ENCODE measurements at regions not wholly inside any gene's neighbourhood (a gene's known extent, or its start where the extent isn't known, plus 50 kb on each side); places are given as distances from the start of the nearest gene placed in this dataset.

DNA sequence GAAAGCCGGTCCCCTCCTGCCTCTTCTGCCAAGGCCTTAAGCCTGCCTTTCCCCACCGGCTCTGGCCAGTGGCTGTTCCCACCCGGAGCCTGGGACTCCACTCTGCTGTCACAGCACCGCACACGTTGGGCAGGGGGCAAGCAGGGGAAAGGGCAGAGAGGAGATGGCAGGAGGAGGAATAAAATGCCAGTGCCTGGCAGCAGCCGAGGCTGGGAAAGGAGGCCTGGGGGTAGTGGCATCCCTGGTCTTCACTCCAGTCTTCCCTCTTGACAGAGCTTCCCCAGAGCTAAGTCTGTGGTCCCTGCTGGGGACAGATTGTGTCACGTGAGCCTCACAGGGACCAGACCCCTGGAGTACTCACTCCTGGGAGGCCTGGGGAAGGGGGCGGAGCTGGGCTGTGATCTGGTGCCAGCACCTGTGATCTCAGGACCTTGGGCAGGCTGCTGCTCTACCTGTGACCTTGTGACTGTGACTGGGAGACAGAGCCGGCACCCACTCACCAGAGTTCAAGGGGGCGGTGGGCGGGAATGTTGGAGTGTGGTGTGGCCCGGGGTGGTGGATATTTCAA, 97.2 kb upstream of the GSE1 start (continued):
- TF ChIP-seq, protein P1, sequence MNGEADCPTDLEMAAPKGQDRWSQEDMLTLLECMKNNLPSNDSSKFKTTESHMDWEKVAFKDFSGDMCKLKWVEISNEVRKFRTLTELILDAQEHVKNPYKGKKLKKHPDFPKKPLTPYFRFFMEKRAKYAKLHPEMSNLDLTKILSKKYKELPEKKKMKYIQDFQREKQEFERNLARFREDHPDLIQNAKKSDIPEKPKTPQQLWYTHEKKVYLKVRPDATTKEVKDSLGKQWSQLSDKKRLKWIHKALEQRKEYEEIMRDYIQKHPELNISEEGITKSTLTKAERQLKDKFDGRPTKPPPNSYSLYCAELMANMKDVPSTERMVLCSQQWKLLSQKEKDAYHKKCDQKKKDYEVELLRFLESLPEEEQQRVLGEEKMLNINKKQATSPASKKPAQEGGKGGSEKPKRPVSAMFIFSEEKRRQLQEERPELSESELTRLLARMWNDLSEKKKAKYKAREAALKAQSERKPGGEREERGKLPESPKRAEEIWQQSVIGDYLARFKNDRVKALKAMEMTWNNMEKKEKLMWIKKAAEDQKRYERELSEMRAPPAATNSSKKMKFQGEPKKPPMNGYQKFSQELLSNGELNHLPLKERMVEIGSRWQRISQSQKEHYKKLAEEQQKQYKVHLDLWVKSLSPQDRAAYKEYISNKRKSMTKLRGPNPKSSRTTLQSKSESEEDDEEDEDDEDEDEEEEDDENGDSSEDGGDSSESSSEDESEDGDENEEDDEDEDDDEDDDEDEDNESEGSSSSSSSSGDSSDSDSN (CRISPR knock-in tag; IDR thresholded peaks at IDR 0.05) = peak; percentile 48; the same call in 1 of the 2 replicates
- no peak for TF ChIP-seq ZNF552 (CRISPR knock-in tag; IDR thresholded peaks at IDR 0.05; ENCODE audit: borderline replicate concordance)
- peak; percentile 90 for TF ChIP-seq TCF7 (IDR thresholded peaks at IDR 0.05; ENCODE audit: low read depth)
- TF ChIP-seq ZNF607 (CRISPR knock-in tag; IDR thresholded peaks at IDR 0.05; ENCODE audit: borderline replicate concordance) = peak; percentile 23; the same call in 1 of the 2 replicates
- peak; percentile 49; the same call in 1 of the 2 replicates for TF ChIP-seq JUND (CRISPR knock-in tag; IDR thresholded peaks at IDR 0.05)
- peak; percentile 61; the same call in 1 of the 2 replicates for TF ChIP-seq MTA3 (CRISPR knock-in tag; IDR thresholded peaks at IDR 0.05)
- TF ChIP-seq IRX3 (CRISPR knock-in tag; IDR thresholded peaks at IDR 0.05; ENCODE audit: borderline replicate concordance, low read depth) = no peak
- no peak for TF ChIP-seq ZNF572 (CRISPR knock-in tag; IDR thresholded peaks at IDR 0.05)
- TF ChIP-seq HNRNPUL1 (IDR thresholded peaks at IDR 0.05; ENCODE audit: low read depth, low read length) = no peak
- no peak for TF ChIP-seq HNRNPLL (IDR thresholded peaks at IDR 0.05; ENCODE audit: low read depth, low read length, poor library complexity, severe bottlenecking)
- TF ChIP-seq, protein P2, sequence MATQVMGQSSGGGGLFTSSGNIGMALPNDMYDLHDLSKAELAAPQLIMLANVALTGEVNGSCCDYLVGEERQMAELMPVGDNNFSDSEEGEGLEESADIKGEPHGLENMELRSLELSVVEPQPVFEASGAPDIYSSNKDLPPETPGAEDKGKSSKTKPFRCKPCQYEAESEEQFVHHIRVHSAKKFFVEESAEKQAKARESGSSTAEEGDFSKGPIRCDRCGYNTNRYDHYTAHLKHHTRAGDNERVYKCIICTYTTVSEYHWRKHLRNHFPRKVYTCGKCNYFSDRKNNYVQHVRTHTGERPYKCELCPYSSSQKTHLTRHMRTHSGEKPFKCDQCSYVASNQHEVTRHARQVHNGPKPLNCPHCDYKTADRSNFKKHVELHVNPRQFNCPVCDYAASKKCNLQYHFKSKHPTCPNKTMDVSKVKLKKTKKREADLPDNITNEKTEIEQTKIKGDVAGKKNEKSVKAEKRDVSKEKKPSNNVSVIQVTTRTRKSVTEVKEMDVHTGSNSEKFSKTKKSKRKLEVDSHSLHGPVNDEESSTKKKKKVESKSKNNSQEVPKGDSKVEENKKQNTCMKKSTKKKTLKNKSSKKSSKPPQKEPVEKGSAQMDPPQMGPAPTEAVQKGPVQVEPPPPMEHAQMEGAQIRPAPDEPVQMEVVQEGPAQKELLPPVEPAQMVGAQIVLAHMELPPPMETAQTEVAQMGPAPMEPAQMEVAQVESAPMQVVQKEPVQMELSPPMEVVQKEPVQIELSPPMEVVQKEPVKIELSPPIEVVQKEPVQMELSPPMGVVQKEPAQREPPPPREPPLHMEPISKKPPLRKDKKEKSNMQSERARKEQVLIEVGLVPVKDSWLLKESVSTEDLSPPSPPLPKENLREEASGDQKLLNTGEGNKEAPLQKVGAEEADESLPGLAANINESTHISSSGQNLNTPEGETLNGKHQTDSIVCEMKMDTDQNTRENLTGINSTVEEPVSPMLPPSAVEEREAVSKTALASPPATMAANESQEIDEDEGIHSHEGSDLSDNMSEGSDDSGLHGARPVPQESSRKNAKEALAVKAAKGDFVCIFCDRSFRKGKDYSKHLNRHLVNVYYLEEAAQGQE (IDR thresholded peaks at IDR 0.05; ENCODE audit: borderline replicate concordance in 1 of 2, low read depth in 1 of 2, low read length in 2 of 2) = peak in 1 of 2 experiments; percentile 37; a peak in 1 of 4 replicates
- no peak for TF ChIP-seq ZNF7 (CRISPR knock-in tag; IDR thresholded peaks at IDR 0.05)
- peak; percentile 70; the same call in 1 of the 2 replicates for TF ChIP-seq ERF (CRISPR knock-in tag; IDR thresholded peaks at IDR 0.05)
- TF ChIP-seq FOXA1 (IDR thresholded peaks at IDR 0.05) = no peak
- TF ChIP-seq FOXA1 (CRISPR knock-in tag; IDR thresholded peaks at IDR 0.05) = 0 out of 2 replicates have a peak, but pooled peaks have one; percentile 27
- no peak for TF ChIP-seq KDM5A (IDR thresholded peaks at IDR 0.05; ENCODE audit: borderline replicate concordance, low read length)
- TF ChIP-seq CAMTA2 (CRISPR knock-in tag; IDR thresholded peaks at IDR 0.05; ENCODE audit: borderline replicate concordance) = no peak; the same call in 1 of the 2 replicates
- TF ChIP-seq PTBP1 (IDR thresholded peaks at IDR 0.05; ENCODE audit: low read depth, low read length, poor library complexity, severe bottlenecking) = no peak
- no peak for TF ChIP-seq SP140L (CRISPR knock-in tag; IDR thresholded peaks at IDR 0.05; ENCODE audit: borderline replicate concordance)
- TF ChIP-seq SUZ12 (IDR thresholded peaks at IDR 0.05; ENCODE audit: low read depth, low read length) = no peak
- peak; percentile 65; the same call in 1 of the 2 replicates for TF ChIP-seq ZNF234 (CRISPR knock-in tag; conservative IDR thresholded peaks at IDR 0.05)
- TF ChIP-seq, protein P3, sequence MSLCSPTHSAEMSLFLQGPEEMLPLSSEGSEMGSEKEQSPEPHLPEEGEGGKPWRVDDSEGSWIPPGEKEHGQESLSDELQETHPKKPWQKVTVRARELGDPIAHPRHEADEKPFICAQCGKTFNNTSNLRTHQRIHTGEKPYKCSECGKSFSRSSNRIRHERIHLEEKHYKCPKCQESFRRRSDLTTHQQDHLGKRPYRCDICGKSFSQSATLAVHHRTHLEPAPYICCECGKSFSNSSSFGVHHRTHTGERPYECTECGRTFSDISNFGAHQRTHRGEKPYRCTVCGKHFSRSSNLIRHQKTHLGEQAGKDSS (CRISPR knock-in tag; IDR thresholded peaks at IDR 0.05; ENCODE audit: borderline replicate concordance, low read depth) = peak; percentile 82; the same call in 1 of the 2 replicates
- peak; percentile 88 for TF ChIP-seq HNF4G (IDR thresholded peaks at IDR 0.05; ENCODE audit: borderline replicate concordance, low read depth, low read length)
- TF ChIP-seq HNF4G (CRISPR knock-in tag; IDR thresholded peaks at IDR 0.05; ENCODE audit: borderline replicate concordance, low read depth) = peak; percentile 98
